Astrocyte (in vitro differentiated cells and primary cell): ENCODE measurements at regions not wholly inside any gene's neighbourhood (a gene's known extent, or its start where the extent isn't known, plus 50 kb on each side); places are given as distances from the start of the nearest gene placed in this dataset.

Source experiments
- DNase-seq: peaks from one replicate; pipeline ENCODE4 v3.0.0-alpha.2; 2010; ENCODE audit warnings: low read depth
- FAIRE-seq: peaks from 2 replicates; lab custom pipeline; 2011; peaks lifted over from hg19 to GRCh38; lab: Jason Lieb, UNC
- H2AFZ ChIP-seq: 2 replicates; pipeline ENCODE4 v1.6.0; 2012; ENCODE audit warnings: low read depth, low read length, inconsistent platforms
- H3K27ac ChIP-seq: 2 replicates; pipeline ENCODE4 v1.5.1; 2011; ENCODE audit warnings: low read depth, low read length, inconsistent platforms
- H3K27me3 ChIP-seq: 2 replicates; pipeline ENCODE4 v1.6.0; 2011; ENCODE audit warnings: low read length, inconsistent platforms; ENCODE audit not compliant: insufficient read depth
- H3K36me3 ChIP-seq: 2 replicates; pipeline ENCODE4 v1.5.1; 2011; ENCODE audit warnings: low read length, inconsistent platforms; ENCODE audit not compliant: insufficient read depth
- H3K4me1 ChIP-seq: 2 replicates; pipeline ENCODE4 v1.5.1; 2011; ENCODE audit warnings: low read length, inconsistent platforms; ENCODE audit not compliant: insufficient read depth
- H3K4me2 ChIP-seq: 2 replicates; pipeline ENCODE4 v1.6.0; 2012; ENCODE audit warnings: low read length, inconsistent platforms
- H3K4me3 ChIP-seq: 2 replicates; pipeline ENCODE4 v1.5.1; 2011; ENCODE audit warnings: low read depth, mild to moderate bottlenecking, low read length, inconsistent platforms; ENCODE audit not compliant: insufficient read depth
- H3K79me2 ChIP-seq: 2 replicates; pipeline ENCODE4 v1.6.0; 2012; ENCODE audit warnings: mild to moderate bottlenecking, low read length, inconsistent platforms; ENCODE audit not compliant: insufficient read depth
- H3K9ac ChIP-seq: 2 replicates; pipeline ENCODE4 v1.6.0; 2012; ENCODE audit warnings: mild to moderate bottlenecking, low read length, inconsistent platforms
- H3K9me3 ChIP-seq: 2 replicates; pipeline ENCODE4 v1.5.1; 2012; ENCODE audit warnings: low read depth, mild to moderate bottlenecking, low read length, inconsistent platforms; ENCODE audit not compliant: insufficient read depth
- H4K20me1 ChIP-seq: 2 replicates; pipeline ENCODE4 v1.6.0; 2012; ENCODE audit warnings: low read length, inconsistent platforms; ENCODE audit not compliant: insufficient read depth
- H3K27ac Mint-ChIP-seq: one replicate; pipeline ENCODE4 v1.8.0; 2021; ENCODE audit warnings: mild to moderate bottlenecking, mixed read lengths; ENCODE audit not compliant: unreplicated experiment
- H3K27me3 Mint-ChIP-seq: one replicate; pipeline ENCODE4 v1.8.0; 2021; ENCODE audit warnings: low read depth, mixed read lengths; ENCODE audit not compliant: unreplicated experiment
- H3K36me3 Mint-ChIP-seq: one replicate; pipeline ENCODE4 v1.8.0; 2021; ENCODE audit warnings: low read depth, mixed read lengths; ENCODE audit not compliant: unreplicated experiment
- H3K4me1 Mint-ChIP-seq: one replicate; pipeline ENCODE4 v1.8.0; 2021; ENCODE audit warnings: low read depth, mixed read lengths; ENCODE audit not compliant: unreplicated experiment
- H3K4me3 Mint-ChIP-seq: one replicate; pipeline ENCODE4 v1.8.0; 2021; ENCODE audit warnings: mild to moderate bottlenecking, moderate library complexity, mixed read lengths; ENCODE audit not compliant: unreplicated experiment
- H3K9me3 Mint-ChIP-seq: one replicate; pipeline ENCODE4 v1.8.0; 2021; ENCODE audit warnings: mild to moderate bottlenecking, mixed read lengths; ENCODE audit not compliant: unreplicated experiment
- EZH2 ChIP-seq: IDR thresholded peaks from 2 replicates; pipeline ENCODE4 v1.6.1; 2012; ENCODE audit warnings: mild to moderate bottlenecking, low read length, inconsistent platforms; ENCODE audit not compliant: insufficient read depth
- TF ChIP-seq, protein P1 (sequence below): IDR thresholded peaks from 2 replicates; pipeline ENCODE4 v1.5.1; 2011; ENCODE audit warnings: low read depth, mild to moderate bottlenecking, inconsistent platforms, low read length, moderate library complexity; ENCODE audit not compliant: insufficient read depth

DNA sequence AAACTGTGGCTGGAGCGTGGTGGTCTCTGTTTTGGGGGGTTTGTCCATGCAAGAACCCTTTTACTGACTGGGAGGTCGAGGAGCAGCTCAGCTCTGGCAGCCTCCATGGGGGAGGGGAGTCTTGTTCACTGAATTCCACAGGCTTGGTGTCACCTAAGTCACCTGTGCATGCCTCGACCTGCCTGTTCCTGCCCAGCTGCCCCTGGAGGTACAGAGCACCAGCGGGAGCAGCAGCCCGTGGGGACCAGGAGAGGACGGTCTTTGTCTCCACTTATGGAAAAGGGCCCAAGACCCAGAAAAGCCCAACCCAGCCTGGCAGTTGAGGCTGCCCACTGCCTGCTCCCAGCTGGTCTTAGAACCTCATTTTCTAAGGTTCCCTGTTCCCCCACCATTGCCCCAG lies 168.7 kb upstream of the AGAP1 start:
- H3K4me2 ChIP-seq: no peak overlapping the region
- no peaks in the 10 kb centered on the region for H3K36me3 ChIP-seq
- no peaks in the 10 kb centered on the region for H3K36me3 Mint-ChIP-seq
- H3K9me3 Mint-ChIP-seq: no peaks in the 10 kb centered on the region
- H3K27me3 ChIP-seq: peaks cover 17% of the 10 kb centered on the region
- H3K27ac Mint-ChIP-seq: no peak overlapping the region
- H3K4me1 Mint-ChIP-seq: peaks cover 20% of the 10 kb centered on the region
- no peaks in the 10 kb centered on the region for H3K9me3 ChIP-seq
- H3K4me1 ChIP-seq: peaks cover 3% of the 10 kb centered on the region
- no peak overlapping the region for H3K4me3 Mint-ChIP-seq
- H2AFZ ChIP-seq: no peak overlapping the region
- DNase-seq: no peak
- no peak for TF ChIP-seq EZH2
- TF ChIP-seq, protein P1, sequence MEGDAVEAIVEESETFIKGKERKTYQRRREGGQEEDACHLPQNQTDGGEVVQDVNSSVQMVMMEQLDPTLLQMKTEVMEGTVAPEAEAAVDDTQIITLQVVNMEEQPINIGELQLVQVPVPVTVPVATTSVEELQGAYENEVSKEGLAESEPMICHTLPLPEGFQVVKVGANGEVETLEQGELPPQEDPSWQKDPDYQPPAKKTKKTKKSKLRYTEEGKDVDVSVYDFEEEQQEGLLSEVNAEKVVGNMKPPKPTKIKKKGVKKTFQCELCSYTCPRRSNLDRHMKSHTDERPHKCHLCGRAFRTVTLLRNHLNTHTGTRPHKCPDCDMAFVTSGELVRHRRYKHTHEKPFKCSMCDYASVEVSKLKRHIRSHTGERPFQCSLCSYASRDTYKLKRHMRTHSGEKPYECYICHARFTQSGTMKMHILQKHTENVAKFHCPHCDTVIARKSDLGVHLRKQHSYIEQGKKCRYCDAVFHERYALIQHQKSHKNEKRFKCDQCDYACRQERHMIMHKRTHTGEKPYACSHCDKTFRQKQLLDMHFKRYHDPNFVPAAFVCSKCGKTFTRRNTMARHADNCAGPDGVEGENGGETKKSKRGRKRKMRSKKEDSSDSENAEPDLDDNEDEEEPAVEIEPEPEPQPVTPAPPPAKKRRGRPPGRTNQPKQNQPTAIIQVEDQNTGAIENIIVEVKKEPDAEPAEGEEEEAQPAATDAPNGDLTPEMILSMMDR: no peak
- H3K27me3 Mint-ChIP-seq: peaks cover 7% of the 10 kb centered on the region
- FAIRE-seq: no peak
- H3K4me3 ChIP-seq: no peak overlapping the region
- H3K27ac ChIP-seq: no peak overlapping the region
- no peaks in the 10 kb centered on the region for H4K20me1 ChIP-seq
- no peak overlapping the region for H3K9ac ChIP-seq
- H3K79me2 ChIP-seq: no peaks in the 10 kb centered on the region

DNA sequence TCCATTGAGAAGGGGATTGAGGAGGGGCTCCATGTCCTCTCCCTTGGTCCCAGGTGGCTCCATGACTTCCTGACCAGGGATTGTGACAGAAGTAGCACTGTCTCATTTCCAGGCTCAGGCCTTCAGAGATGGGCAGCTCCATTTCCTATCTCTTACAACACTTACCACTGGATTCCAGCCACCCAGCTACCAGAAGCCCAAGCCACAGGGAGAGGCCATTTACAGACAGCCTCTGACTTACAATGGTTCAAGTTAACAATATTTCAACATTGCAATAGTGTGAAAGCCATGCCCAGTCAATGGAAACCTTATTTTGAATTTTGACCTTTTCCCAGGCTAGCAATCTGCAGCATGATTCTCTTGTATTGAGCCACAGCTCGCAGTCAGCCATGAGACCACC lies 164.9 kb upstream of the AGAP1 start:
- FAIRE-seq: no peak

More for the DNA sequence above, 164.9 kb upstream of the AGAP1 start:
- TF ChIP-seq, protein P1: no peak
- TF ChIP-seq EZH2: no peak
- no peaks in the 10 kb centered on the region for H3K36me3 Mint-ChIP-seq
- Histone ChIP-seq H3K9ac (no peak overlapping the region), H3K36me3 (no peaks in the 10 kb centered on the region), H3K27ac (no peak overlapping the region), H3K9me3 (no peaks in the 10 kb centered on the region), H3K79me2 (no peaks in the 10 kb centered on the region), H3K4me1 (peaks cover 10% of the 10 kb centered on the region), H3K27me3 (peaks cover 18% of the 10 kb centered on the region), H4K20me1 (no peaks in the 10 kb centered on the region), H3K4me2 (no peak overlapping the region), H2AFZ (no peak overlapping the region), H3K4me3 (no peak overlapping the region)
- DNase-seq: no peak
- H3K4me1 Mint-ChIP-seq: peaks cover 21% of the 10 kb centered on the region
- H3K4me3 Mint-ChIP-seq: no peak overlapping the region
- no peak overlapping the region for H3K27ac Mint-ChIP-seq
- H3K9me3 Mint-ChIP-seq: peaks cover 6% of the 10 kb centered on the region
- H3K27me3 Mint-ChIP-seq: no peaks in the 10 kb centered on the region
